HEK293 (cell line): ENCODE measurements at regions not wholly inside any gene's neighbourhood (a gene's known extent, or its start where the extent isn't known, plus 50 kb on each side); places are given as distances from the start of the nearest gene placed in this dataset.

Experiments
- CTCF ChIP-seq: fragments of 450-650 bp; formaldehyde crosslinking; IDR thresholded peaks from 2 replicates; pipeline ENCODE4 v1.5.1; 2016; ENCODE audit warnings: missing biosample characterization, missing genetic modification characterization
- SP2 ChIP-seq: fragments of 450-650 bp; formaldehyde crosslinking; IDR thresholded peaks from 2 replicates; pipeline ENCODE4 v1.5.1; 2016; ENCODE audit warnings: missing biosample characterization, missing genetic modification characterization
- TF ChIP-seq, protein P1 (sequence below): fragments of 450-650 bp; formaldehyde crosslinking; IDR thresholded peaks from 2 replicates; pipeline ENCODE4 v1.5.1; 2016; ENCODE audit warnings: missing biosample characterization, missing genetic modification characterization

DNA sequence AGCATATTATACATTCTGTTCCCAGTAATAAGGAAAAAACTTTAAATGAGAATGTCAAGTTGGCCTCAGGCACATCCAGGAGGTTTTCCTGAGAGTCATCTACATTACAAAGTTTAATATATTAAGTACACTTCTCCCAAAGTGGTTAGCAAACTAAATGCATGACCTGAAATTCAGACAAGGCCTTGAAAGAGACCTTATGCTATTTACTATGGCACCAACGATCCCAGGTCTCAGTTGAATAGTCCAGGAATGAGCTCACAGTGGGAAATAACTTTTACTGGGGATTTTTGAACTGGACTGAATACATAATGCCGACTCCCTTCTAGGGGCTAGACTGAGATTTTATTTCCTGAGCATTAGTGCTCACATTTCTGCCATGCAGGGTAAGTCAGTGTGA, 1577.5 kb upstream of the PCDH7 start:
- TF ChIP-seq CTCF (tag by site-specific recombination) (no peak), SP2 (tag by site-specific recombination) (no peak)
- TF ChIP-seq, protein P1, sequence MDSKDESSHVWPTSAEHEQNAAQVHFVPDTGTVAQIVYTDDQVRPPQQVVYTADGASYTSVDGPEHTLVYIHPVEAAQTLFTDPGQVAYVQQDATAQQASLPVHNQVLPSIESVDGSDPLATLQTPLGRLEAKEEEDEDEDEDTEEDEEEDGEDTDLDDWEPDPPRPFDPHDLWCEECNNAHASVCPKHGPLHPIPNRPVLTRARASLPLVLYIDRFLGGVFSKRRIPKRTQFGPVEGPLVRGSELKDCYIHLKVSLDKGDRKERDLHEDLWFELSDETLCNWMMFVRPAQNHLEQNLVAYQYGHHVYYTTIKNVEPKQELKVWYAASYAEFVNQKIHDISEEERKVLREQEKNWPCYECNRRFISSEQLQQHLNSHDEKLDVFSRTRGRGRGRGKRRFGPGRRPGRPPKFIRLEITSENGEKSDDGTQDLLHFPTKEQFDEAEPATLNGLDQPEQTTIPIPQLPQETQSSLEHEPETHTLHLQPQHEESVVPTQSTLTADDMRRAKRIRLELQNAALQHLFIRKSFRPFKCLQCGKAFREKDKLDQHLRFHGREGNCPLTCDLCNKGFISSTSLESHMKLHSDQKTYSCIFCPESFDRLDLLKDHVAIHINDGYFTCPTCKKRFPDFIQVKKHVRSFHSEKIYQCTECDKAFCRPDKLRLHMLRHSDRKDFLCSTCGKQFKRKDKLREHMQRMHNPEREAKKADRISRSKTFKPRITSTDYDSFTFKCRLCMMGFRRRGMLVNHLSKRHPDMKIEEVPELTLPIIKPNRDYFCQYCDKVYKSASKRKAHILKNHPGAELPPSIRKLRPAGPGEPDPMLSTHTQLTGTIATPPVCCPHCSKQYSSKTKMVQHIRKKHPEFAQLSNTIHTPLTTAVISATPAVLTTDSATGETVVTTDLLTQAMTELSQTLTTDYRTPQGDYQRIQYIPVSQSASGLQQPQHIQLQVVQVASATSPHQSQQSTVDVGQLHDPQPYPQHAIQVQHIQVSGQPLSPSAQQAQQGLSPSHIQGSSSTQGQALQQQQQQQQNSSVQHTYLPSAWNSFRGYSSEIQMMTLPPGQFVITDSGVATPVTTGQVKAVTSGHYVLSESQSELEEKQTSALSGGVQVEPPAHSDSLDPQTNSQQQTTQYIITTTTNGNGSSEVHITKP (tag by site-specific recombination), result no peak
